ENCODE measurements at regions not wholly inside any gene's neighbourhood (a gene's known extent, or its start where the extent isn't known, plus 50 kb on each side); places are given as distances from the start of the nearest gene placed in this dataset.
"Not testable (repeated sequence)": the region's sequence is repeated elsewhere in the genome, so short reads cannot be mapped to it uniquely, and the experiment has no call there.

DNA sequence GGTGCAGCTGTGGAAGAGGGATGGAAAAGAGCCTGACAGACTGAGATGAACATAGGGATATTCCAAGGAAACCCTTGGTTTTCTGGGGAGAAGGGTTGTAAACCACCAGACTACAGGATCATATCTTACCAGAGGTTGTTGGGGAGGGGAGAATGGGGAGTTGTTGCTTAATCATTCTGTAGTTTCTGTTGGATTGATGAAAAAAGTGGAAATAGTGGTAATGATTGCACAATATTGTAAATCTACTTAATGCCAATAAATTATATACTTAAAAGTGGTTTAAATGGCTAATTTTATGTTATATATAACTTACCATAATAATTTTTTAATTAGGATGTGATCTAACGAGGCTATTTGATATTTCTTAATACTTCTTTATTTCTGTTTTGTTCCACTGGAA is 800.9 kb downstream of the BCL11A start:
- Histone ChIP-seq H3K9me3 (ENCODE audit: control insufficient read depth, insufficient read depth, low read depth, low read length) (no peaks in the 10 kb centered on the region), H3K4me1 (ENCODE audit: control insufficient read depth, insufficient read depth, low read length) (no peaks in the 10 kb centered on the region), H3K4me3 (ENCODE audit: low read depth in 2 of 2, low read length in 2 of 2) (no peak overlapping the region), H3K27me3 (ENCODE audit: control insufficient read depth, insufficient read depth, low read length) (no peaks in the 10 kb centered on the region), H3K36me3 (ENCODE audit: control insufficient read depth, insufficient read depth, low read length) (no peaks in the 10 kb centered on the region), H3K27ac (ENCODE audit: low read length) (no peak overlapping the region)
- DNase-seq (ENCODE audit: low read depth, low spot score) (no peak), ATAC-seq (no peak)
- intact Hi-C loops (cut with micrococcal nuclease; ENCODE audit: unreplicated experiment) (no loop called here), in situ Hi-C loops (cut with HindIII; ENCODE audit: low pct_unique_long_range_greater_than_20kb, low sequenced_read_pairs) (no loop called here)
- ChIA-PET CTCF (no interaction called here), POLR2A (no interaction called here)
- TF ChIP-seq, protein P1, sequence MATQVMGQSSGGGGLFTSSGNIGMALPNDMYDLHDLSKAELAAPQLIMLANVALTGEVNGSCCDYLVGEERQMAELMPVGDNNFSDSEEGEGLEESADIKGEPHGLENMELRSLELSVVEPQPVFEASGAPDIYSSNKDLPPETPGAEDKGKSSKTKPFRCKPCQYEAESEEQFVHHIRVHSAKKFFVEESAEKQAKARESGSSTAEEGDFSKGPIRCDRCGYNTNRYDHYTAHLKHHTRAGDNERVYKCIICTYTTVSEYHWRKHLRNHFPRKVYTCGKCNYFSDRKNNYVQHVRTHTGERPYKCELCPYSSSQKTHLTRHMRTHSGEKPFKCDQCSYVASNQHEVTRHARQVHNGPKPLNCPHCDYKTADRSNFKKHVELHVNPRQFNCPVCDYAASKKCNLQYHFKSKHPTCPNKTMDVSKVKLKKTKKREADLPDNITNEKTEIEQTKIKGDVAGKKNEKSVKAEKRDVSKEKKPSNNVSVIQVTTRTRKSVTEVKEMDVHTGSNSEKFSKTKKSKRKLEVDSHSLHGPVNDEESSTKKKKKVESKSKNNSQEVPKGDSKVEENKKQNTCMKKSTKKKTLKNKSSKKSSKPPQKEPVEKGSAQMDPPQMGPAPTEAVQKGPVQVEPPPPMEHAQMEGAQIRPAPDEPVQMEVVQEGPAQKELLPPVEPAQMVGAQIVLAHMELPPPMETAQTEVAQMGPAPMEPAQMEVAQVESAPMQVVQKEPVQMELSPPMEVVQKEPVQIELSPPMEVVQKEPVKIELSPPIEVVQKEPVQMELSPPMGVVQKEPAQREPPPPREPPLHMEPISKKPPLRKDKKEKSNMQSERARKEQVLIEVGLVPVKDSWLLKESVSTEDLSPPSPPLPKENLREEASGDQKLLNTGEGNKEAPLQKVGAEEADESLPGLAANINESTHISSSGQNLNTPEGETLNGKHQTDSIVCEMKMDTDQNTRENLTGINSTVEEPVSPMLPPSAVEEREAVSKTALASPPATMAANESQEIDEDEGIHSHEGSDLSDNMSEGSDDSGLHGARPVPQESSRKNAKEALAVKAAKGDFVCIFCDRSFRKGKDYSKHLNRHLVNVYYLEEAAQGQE (IDR thresholded peaks at IDR 0.05; ENCODE audit: insufficient read depth in 1 of 2, low read depth in 2 of 2, low read length in 1 of 2): no peak
- TF ChIP-seq POLR2AphosphoS5 (IDR thresholded peaks at IDR 0.05; ENCODE audit: low read depth, low read length) (no peak), TCF7L2 (IDR thresholded peaks at IDR 0.05; ENCODE audit: low read depth, low read length) (no peak)
- TF ChIP-seq, protein P2, sequence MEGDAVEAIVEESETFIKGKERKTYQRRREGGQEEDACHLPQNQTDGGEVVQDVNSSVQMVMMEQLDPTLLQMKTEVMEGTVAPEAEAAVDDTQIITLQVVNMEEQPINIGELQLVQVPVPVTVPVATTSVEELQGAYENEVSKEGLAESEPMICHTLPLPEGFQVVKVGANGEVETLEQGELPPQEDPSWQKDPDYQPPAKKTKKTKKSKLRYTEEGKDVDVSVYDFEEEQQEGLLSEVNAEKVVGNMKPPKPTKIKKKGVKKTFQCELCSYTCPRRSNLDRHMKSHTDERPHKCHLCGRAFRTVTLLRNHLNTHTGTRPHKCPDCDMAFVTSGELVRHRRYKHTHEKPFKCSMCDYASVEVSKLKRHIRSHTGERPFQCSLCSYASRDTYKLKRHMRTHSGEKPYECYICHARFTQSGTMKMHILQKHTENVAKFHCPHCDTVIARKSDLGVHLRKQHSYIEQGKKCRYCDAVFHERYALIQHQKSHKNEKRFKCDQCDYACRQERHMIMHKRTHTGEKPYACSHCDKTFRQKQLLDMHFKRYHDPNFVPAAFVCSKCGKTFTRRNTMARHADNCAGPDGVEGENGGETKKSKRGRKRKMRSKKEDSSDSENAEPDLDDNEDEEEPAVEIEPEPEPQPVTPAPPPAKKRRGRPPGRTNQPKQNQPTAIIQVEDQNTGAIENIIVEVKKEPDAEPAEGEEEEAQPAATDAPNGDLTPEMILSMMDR (IDR thresholded peaks at IDR 0.05): no peak
- no TSS peak for BruUV-seq (replicated peaks)

DNA sequence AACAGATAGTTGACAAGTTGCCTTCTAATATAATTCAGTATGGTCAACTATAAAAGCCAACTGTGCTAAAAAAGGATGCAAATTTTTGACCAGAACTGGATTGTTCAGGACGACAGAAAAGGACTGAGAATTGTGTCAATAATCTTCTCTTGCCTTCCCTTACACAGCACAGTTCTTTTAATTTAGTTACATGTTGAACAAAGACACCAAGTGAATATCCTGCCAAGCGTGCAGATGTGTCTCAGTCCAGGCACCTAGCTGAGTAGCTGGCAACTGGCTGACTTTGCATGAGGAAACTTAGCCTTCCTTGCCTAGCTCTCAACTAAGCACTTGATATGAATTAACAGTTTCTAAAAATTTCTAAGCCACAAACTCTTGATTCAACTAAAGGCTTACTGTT is 801.4 kb downstream of the BCL11A start:
- BruUV-seq (replicated peaks): no TSS peak
- no peaks in the 10 kb centered on the region for H3K9me3 ChIP-seq (ENCODE audit: control insufficient read depth, insufficient read depth, low read depth, low read length)
- no peaks in the 10 kb centered on the region for H3K4me1 ChIP-seq (ENCODE audit: control insufficient read depth, insufficient read depth, low read length)
- intact Hi-C loops (cut with micrococcal nuclease; ENCODE audit: unreplicated experiment) (no loop called here), in situ Hi-C loops (cut with HindIII; ENCODE audit: low pct_unique_long_range_greater_than_20kb, low sequenced_read_pairs) (no loop called here)
- ATAC-seq: no peak
- H3K27me3 ChIP-seq (ENCODE audit: control insufficient read depth, insufficient read depth, low read length): no peaks in the 10 kb centered on the region
- H3K4me3 ChIP-seq (ENCODE audit: low read depth in 2 of 2, low read length in 2 of 2): no peak overlapping the region
- ChIA-PET CTCF (no interaction called here), POLR2A (no interaction called here)
- no peak for DNase-seq (ENCODE audit: low read depth, low spot score)
- H3K36me3 ChIP-seq (ENCODE audit: control insufficient read depth, insufficient read depth, low read length): no peaks in the 10 kb centered on the region
- H3K27ac ChIP-seq (ENCODE audit: low read length): no peak overlapping the region
- TF ChIP-seq, protein P2 (IDR thresholded peaks at IDR 0.05): no peak
- TF ChIP-seq POLR2AphosphoS5 (IDR thresholded peaks at IDR 0.05; ENCODE audit: low read depth, low read length) (no peak), SIN3A (IDR thresholded peaks at IDR 0.05; ENCODE audit: borderline replicate concordance, insufficient read depth, low read depth, low read length) (no peak), TCF7L2 (IDR thresholded peaks at IDR 0.05; ENCODE audit: low read depth, low read length) (no peak)
- TF ChIP-seq, protein P1 (IDR thresholded peaks at IDR 0.05; ENCODE audit: insufficient read depth in 1 of 2, low read depth in 2 of 2, low read length in 1 of 2): no peak

DNA sequence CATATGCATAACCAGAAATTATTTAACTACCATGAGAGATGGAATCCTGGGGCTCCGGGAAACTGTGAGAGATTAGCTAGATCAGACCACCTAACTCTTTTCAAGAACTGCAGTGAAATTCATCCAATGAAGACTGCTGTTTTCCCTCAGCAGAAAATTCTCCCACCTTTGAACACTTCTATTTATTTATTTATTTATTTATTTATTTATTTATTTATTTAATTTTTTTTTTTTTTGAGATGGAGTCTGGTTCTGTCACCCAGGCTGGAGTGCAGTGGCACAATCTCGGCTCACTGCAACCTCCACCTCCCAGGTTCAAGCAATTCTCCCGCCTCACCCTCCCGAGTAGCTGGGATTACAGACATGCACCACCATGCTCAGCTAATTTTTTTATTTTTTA is 802.2 kb downstream of the BCL11A start:
- CTCF ChIA-PET; POLR2A ChIA-PET; H3K27ac ChIP-seq (ENCODE audit: low read length); H3K9me3 ChIP-seq (ENCODE audit: control insufficient read depth, insufficient read depth, low read depth, low read length); intact Hi-C loops (cut with micrococcal nuclease; ENCODE audit: unreplicated experiment); DNase-seq (ENCODE audit: low read depth, low spot score); H3K36me3 ChIP-seq (ENCODE audit: control insufficient read depth, insufficient read depth, low read length); in situ Hi-C loops (cut with HindIII; ENCODE audit: low pct_unique_long_range_greater_than_20kb, low sequenced_read_pairs); BruUV-seq (replicated peaks); H3K4me3 ChIP-seq (ENCODE audit: low read depth in 2 of 2, low read length in 2 of 2); H3K4me1 ChIP-seq (ENCODE audit: control insufficient read depth, insufficient read depth, low read length); H3K27me3 ChIP-seq (ENCODE audit: control insufficient read depth, insufficient read depth, low read length); ATAC-seq: not testable (repeated sequence)
